ENCODE measurements at regions not wholly inside any gene's neighbourhood (a gene's known extent, or its start where the extent isn't known, plus 50 kb on each side); places are given as distances from the start of the nearest gene placed in this dataset.

DNA sequence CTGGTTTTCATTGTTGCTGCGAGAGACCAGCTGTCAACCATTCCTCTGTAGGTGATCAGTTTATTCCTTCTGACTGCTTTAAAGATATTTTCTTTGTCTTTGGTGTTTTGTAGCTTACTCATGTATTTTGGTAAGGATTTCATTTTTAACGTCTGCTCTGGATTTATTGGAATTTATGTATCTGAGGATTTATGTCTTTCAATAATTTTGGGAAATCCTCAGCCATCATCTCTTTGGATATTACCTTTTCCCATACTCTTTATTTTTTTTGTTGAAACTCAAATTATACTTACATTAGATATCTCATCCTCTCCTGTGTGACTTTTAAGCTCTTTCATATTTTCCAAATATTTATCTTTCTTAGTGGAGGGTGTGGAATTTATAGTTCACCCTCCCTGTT, 62.7 kb upstream of the COL8A1 start:
- Mint-ChIP-seq H3K36me3 (ENCODE audit: insufficient read depth) (no peaks in the 10 kb centered on the region), H3K27me3 (no peaks in the 10 kb centered on the region), H3K9me3 (ENCODE audit: low read depth) (peaks cover 4% of the 10 kb centered on the region), H3K4me1 (ENCODE audit: low read depth) (no peaks in the 10 kb centered on the region), H3K27ac (no peak overlapping the region), H3K4me3 (ENCODE audit: low read depth) (no peak overlapping the region)
- DNase-seq (ENCODE audit: low spot score, unreplicated experiment), result no peak
- TF ChIP-seq, protein P1, sequence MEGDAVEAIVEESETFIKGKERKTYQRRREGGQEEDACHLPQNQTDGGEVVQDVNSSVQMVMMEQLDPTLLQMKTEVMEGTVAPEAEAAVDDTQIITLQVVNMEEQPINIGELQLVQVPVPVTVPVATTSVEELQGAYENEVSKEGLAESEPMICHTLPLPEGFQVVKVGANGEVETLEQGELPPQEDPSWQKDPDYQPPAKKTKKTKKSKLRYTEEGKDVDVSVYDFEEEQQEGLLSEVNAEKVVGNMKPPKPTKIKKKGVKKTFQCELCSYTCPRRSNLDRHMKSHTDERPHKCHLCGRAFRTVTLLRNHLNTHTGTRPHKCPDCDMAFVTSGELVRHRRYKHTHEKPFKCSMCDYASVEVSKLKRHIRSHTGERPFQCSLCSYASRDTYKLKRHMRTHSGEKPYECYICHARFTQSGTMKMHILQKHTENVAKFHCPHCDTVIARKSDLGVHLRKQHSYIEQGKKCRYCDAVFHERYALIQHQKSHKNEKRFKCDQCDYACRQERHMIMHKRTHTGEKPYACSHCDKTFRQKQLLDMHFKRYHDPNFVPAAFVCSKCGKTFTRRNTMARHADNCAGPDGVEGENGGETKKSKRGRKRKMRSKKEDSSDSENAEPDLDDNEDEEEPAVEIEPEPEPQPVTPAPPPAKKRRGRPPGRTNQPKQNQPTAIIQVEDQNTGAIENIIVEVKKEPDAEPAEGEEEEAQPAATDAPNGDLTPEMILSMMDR (IDR thresholded peaks at IDR 0.05; ENCODE audit: unreplicated experiment), result no peak

DNA sequence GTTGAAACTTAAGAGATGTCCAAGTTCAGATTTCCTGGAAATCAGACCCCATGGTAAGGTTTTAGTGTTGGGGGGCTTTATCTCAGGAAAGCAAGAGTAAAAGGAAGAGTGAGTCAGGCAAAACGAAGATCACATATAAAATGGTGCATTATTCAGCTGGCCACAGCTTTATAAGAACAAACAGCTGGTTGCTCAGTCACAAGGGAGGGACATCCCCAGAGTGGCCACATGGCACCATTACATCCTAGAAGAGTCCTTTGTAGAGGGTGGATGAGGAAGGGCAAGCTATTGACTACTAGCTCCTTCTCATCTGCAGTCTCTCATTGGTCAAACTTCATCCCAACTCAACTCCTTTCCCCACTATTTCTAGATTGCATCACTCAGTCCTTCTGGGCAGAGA, 68.3 kb upstream of the COL8A1 start:
- no peak for DNase-seq (ENCODE audit: low spot score, unreplicated experiment)
- no peak overlapping the region for H3K4me3 Mint-ChIP-seq (ENCODE audit: low read depth)
- H3K36me3 Mint-ChIP-seq (ENCODE audit: insufficient read depth), result no peaks in the 10 kb centered on the region
- no peaks in the 10 kb centered on the region for H3K4me1 Mint-ChIP-seq (ENCODE audit: low read depth)
- H3K9me3 Mint-ChIP-seq (ENCODE audit: low read depth), result peaks cover 7% of the 10 kb centered on the region
- no peak overlapping the region for H3K27ac Mint-ChIP-seq
- TF ChIP-seq, protein P1 (IDR thresholded peaks at IDR 0.05; ENCODE audit: unreplicated experiment), result no peak
- H3K27me3 Mint-ChIP-seq, result peaks cover 2% of the 10 kb centered on the region

GRCh38 chr3:99568663-99569335, 69.6 kb upstream of the COL8A1 start:
- DNase-seq (ENCODE audit: low spot score, unreplicated experiment), result no peak
- Mint-ChIP-seq H3K4me1 (ENCODE audit: low read depth) (no peaks in the 10 kb centered on the region), H3K9me3 (ENCODE audit: low read depth) (peaks cover 6% of the 10 kb centered on the region), H3K27me3 (peaks cover 2% of the 10 kb centered on the region), H3K4me3 (ENCODE audit: low read depth) (no peak overlapping the region), H3K36me3 (ENCODE audit: insufficient read depth) (no peaks in the 10 kb centered on the region), H3K27ac (no peak overlapping the region)
- TF ChIP-seq, protein P1 (IDR thresholded peaks at IDR 0.05; ENCODE audit: unreplicated experiment), result no peak

- no peak for DNase-seq (ENCODE audit: low spot score, unreplicated experiment)
- H3K27ac Mint-ChIP-seq, result no peak overlapping the region
Measured at GRCh38 chr3:99565331-99565730, 73.1 kb upstream of the COL8A1 start.

GRCh38 chr3:99562990-99563607, 75.3 kb upstream of the COL8A1 start:
- DNase-seq (ENCODE audit: low spot score, unreplicated experiment), result no peak
- H3K4me1 Mint-ChIP-seq (ENCODE audit: low read depth), result no peaks in the 10 kb centered on the region
- TF ChIP-seq, protein P1 (IDR thresholded peaks at IDR 0.05; ENCODE audit: unreplicated experiment), result no peak
- H3K4me3 Mint-ChIP-seq (ENCODE audit: low read depth), result no peak overlapping the region
- H3K36me3 Mint-ChIP-seq (ENCODE audit: insufficient read depth), result no peaks in the 10 kb centered on the region
- H3K27me3 Mint-ChIP-seq, result peaks cover 4% of the 10 kb centered on the region
- H3K9me3 Mint-ChIP-seq (ENCODE audit: low read depth), result peaks cover 9% of the 10 kb centered on the region
- H3K27ac Mint-ChIP-seq, result no peak overlapping the region

More at GRCh38 chr3:99565331-99565730, 73.1 kb upstream of the COL8A1 start:
- H3K4me1 Mint-ChIP-seq (ENCODE audit: low read depth), result no peaks in the 10 kb centered on the region
- H3K9me3 Mint-ChIP-seq (ENCODE audit: low read depth), result peaks cover 9% of the 10 kb centered on the region
- peaks cover 6% of the 10 kb centered on the region for H3K27me3 Mint-ChIP-seq
- H3K36me3 Mint-ChIP-seq (ENCODE audit: insufficient read depth), result no peaks in the 10 kb centered on the region
- no peak overlapping the region for H3K4me3 Mint-ChIP-seq (ENCODE audit: low read depth)
- TF ChIP-seq, protein P1 (IDR thresholded peaks at IDR 0.05; ENCODE audit: unreplicated experiment), result no peak

Data from progenitor cell of endocrine pancreas (in vitro differentiated cells).